ENCODE measurements at regions not wholly inside any gene's neighbourhood (a gene's known extent, or its start where the extent isn't known, plus 50 kb on each side); places are given as distances from the start of the nearest gene placed in this dataset.

DNA sequence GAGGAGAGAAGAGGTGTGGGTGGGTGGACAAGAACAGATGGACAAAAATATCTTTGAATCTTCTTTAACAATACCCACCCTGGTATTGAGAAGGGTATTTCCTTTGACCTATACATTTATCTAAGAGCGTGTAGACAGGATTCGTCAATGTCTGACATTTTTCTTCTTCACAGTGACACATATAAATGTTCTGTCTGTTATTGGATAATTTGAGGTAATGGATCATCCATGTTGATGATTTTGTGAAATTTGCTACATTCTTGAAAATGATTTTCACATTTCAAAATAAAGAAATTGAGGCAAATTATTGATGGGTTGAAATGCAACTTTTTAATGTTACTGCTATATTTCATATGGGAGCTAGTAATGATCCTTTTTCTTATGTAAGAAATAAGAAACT lies 770.7 kb upstream of the EPHA7 start:
- WGBS (ENCODE audit: missing lambda C conversion rate), result 46% methylated on average over 2 of the region's 2 CpGs
- ATAC-seq, result no peak
- TF ChIP-seq EHF (CRISPR knock-in tag; IDR thresholded peaks at IDR 0.05), result no peak
- TF ChIP-seq RARB (CRISPR knock-in tag; IDR thresholded peaks at IDR 0.05), result no peak
- no peak for TF ChIP-seq NR3C1 (IDR thresholded peaks at IDR 0.05)
- no peak for TF ChIP-seq SMC3 (IDR thresholded peaks at IDR 0.05)
- no peak for TF ChIP-seq HEYL (CRISPR knock-in tag; IDR thresholded peaks at IDR 0.05)
- TF ChIP-seq TFCP2L1 (CRISPR knock-in tag; IDR thresholded peaks at IDR 0.05), result no peak
- TF ChIP-seq CHD2 (IDR thresholded peaks at IDR 0.05; ENCODE audit: low read length, partially characterized antibody), result no peak
- TF ChIP-seq HOXB5 (CRISPR knock-in tag; IDR thresholded peaks at IDR 0.05), result no peak
- TF ChIP-seq KDM5A (IDR thresholded peaks at IDR 0.05), result no peak
- TF ChIP-seq, protein P1, sequence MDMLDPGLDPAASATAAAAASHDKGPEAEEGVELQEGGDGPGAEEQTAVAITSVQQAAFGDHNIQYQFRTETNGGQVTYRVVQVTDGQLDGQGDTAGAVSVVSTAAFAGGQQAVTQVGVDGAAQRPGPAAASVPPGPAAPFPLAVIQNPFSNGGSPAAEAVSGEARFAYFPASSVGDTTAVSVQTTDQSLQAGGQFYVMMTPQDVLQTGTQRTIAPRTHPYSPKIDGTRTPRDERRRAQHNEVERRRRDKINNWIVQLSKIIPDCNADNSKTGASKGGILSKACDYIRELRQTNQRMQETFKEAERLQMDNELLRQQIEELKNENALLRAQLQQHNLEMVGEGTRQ (IDR thresholded peaks at IDR 0.05), result no peak
- TF ChIP-seq, protein P2, sequence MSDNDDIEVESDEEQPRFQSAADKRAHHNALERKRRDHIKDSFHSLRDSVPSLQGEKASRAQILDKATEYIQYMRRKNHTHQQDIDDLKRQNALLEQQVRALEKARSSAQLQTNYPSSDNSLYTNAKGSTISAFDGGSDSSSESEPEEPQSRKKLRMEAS (IDR thresholded peaks at IDR 0.05), result no peak
- TF ChIP-seq, protein P3, sequence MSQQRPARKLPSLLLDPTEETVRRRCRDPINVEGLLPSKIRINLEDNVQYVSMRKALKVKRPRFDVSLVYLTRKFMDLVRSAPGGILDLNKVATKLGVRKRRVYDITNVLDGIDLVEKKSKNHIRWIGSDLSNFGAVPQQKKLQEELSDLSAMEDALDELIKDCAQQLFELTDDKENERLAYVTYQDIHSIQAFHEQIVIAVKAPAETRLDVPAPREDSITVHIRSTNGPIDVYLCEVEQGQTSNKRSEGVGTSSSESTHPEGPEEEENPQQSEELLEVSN (IDR thresholded peaks at IDR 0.05; ENCODE audit: borderline replicate concordance, low read depth), result no peak
- no peak for TF ChIP-seq CBX8 (IDR thresholded peaks at IDR 0.05)
- no peak for TF ChIP-seq MAZ (IDR thresholded peaks at IDR 0.05; ENCODE audit: borderline replicate concordance, low read depth, low read length)
- TF ChIP-seq JUN (IDR thresholded peaks at IDR 0.05), result no peak
- TF ChIP-seq RFX5 (IDR thresholded peaks at IDR 0.05), result no peak
- no peak for TF ChIP-seq JUNB (IDR thresholded peaks at IDR 0.05)
- no peak for TF ChIP-seq ZFP36 (IDR thresholded peaks at IDR 0.05; ENCODE audit: borderline replicate concordance, partially characterized antibody)
- TF ChIP-seq ZNF302 (CRISPR knock-in tag; IDR thresholded peaks at IDR 0.05), result no peak
- TF ChIP-seq PHF8 (IDR thresholded peaks at IDR 0.05; ENCODE audit: borderline replicate concordance, low read depth), result no peak
- CTCF ChIA-PET, result no interaction called here
- no peaks in the 10 kb centered on the region for H3K4me1 ChIP-seq
- DNase-seq (ENCODE audit: low read depth in 1 of 2, low spot score in 1 of 2), result no peak
- no peak overlapping the region for H3K4me2 ChIP-seq
- no peaks in the 10 kb centered on the region for H3K9me3 ChIP-seq
- H3K4me3 ChIP-seq, result no peak overlapping the region
- FAIRE-seq, result no peak
- POLR2A ChIA-PET, result no interaction called here
- no peak overlapping the region for H3K27ac ChIP-seq

DNA sequence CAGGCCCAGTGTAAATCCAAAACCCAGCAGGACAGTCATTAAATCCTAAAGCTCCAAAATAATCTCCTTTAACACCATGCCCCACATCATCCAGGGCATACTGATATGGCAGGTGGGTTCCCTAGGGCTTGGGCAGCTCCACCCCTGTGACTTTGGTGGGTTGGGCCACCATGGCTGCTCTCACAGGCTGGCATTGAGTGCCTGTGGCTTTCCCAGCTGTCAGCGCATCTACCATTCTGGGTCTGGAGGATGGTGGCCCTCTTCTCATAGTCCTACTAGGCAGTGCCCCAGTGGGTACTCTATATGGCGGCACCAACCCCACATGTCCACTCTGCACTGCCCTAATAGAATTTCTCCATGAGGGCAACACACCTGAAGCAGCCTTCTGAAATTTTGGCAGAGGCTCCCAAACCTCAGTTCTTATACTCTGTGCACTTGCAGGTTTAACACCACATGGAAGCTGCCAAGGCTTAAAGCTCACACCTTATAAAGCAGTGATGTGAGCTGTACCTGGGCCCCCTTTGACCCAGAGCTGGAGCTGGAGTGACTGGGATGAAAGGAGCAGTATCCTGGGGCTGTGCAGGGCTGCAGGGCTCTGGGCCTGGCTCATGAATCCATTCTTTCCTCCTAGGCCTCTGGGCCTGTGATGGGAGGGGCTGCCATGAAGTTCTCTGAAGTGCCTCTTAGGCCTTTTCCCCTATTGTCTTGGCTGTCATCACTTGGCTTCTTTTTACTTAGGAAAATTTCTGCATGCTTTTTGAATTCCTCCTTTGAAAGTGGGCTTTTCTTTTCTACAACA lies 765.5 kb upstream of the EPHA7 start:
- no peak overlapping the region for H3K4me3 ChIP-seq
- no peak for ATAC-seq
- ChIA-PET CTCF (interaction anchor here (1.0 kb wide), 1 partner anchor 70 kb away, joined by 3 read pairs; no protein-coding TSS in a partner anchor), POLR2A (no interaction called here)
- no peak for TF ChIP-seq HOXB13 (CRISPR knock-in tag; IDR thresholded peaks at IDR 0.05; ENCODE audit: low read depth)
- no peak for TF ChIP-seq KDM5A (IDR thresholded peaks at IDR 0.05)
- TF ChIP-seq, protein P4, sequence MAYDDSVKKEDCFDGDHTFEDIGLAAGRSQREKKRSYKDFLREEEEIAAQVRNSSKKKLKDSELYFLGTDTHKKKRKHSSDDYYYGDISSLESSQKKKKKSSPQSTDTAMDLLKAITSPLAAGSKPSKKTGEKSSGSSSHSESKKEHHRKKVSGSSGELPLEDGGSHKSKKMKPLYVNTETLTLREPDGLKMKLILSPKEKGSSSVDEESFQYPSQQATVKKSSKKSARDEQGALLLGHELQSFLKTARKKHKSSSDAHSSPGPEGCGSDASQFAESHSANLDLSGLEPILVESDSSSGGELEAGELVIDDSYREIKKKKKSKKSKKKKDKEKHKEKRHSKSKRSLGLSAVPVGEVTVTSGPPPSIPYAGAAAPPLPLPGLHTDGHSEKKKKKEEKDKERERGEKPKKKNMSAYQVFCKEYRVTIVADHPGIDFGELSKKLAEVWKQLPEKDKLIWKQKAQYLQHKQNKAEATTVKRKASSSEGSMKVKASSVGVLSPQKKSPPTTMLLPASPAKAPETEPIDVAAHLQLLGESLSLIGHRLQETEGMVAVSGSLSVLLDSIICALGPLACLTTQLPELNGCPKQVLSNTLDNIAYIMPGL (CRISPR knock-in tag; IDR thresholded peaks at IDR 0.05; ENCODE audit: borderline replicate concordance), result no peak
- TF ChIP-seq JUN (IDR thresholded peaks at IDR 0.05), result no peak
- no peak for TF ChIP-seq TP53 (CRISPR knock-in tag; IDR thresholded peaks at IDR 0.05)
- TF ChIP-seq HOXA7 (CRISPR knock-in tag; IDR thresholded peaks at IDR 0.05), result no peak
- TF ChIP-seq ZFP36 (IDR thresholded peaks at IDR 0.05; ENCODE audit: borderline replicate concordance, partially characterized antibody), result no peak
- TF ChIP-seq, protein P5, sequence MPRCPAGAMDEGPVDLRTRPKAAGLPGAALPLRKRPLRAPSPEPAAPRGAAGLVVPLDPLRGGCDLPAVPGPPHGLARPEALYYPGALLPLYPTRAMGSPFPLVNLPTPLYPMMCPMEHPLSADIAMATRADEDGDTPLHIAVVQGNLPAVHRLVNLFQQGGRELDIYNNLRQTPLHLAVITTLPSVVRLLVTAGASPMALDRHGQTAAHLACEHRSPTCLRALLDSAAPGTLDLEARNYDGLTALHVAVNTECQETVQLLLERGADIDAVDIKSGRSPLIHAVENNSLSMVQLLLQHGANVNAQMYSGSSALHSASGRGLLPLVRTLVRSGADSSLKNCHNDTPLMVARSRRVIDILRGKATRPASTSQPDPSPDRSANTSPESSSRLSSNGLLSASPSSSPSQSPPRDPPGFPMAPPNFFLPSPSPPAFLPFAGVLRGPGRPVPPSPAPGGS (IDR thresholded peaks at IDR 0.05), result no peak
- TF ChIP-seq GATA3 (IDR thresholded peaks at IDR 0.05; ENCODE audit: borderline replicate concordance), result no peak
- no peak for TF ChIP-seq CBX2 (IDR thresholded peaks at IDR 0.05; ENCODE audit: borderline replicate concordance, low read depth)
- TF ChIP-seq RAD21 (conservative IDR thresholded peaks at IDR 0.05 in 1 of 2, IDR thresholded peaks at IDR 0.05 in 1 of 2), result no peak
- TF ChIP-seq CBX8 (IDR thresholded peaks at IDR 0.05), result no peak
- TF ChIP-seq ESRRA (IDR thresholded peaks at IDR 0.05; ENCODE audit: borderline replicate concordance, low read length), result no peak
- TF ChIP-seq POLR2A (IDR thresholded peaks at IDR 0.05; ENCODE audit: low read length), result no peak
- TF ChIP-seq EHMT2 (IDR thresholded peaks at IDR 0.05; ENCODE audit: low read depth), result no peak
- no peak for TF ChIP-seq FOSL2 (IDR thresholded peaks at IDR 0.05)
- no peak for TF ChIP-seq FOSL2 (CRISPR knock-in tag; IDR thresholded peaks at IDR 0.05)
- FAIRE-seq, result no peak
- no peaks in the 10 kb centered on the region for H3K9me3 ChIP-seq
- 52% methylated on average over 2 of the region's 2 CpGs for WGBS (ENCODE audit: missing lambda C conversion rate)
- H3K4me2 ChIP-seq, result no peak overlapping the region
- H3K27ac ChIP-seq, result no peak overlapping the region
- no peaks in the 10 kb centered on the region for H3K4me1 ChIP-seq
- DNase-seq (ENCODE audit: low read depth in 1 of 2, low spot score in 1 of 2), result no peak

Measured in A549 (cell line).